A673 (cell line): ENCODE measurements at regions not wholly inside any gene's neighbourhood (a gene's known extent, or its start where the extent isn't known, plus 50 kb on each side); places are given as distances from the start of the nearest gene placed in this dataset.

Experiments used
- BruUV-seq: library from RNA; stranded (reverse); fragments of 400-500 nt; replicated peaks from 2 replicates; lab custom pipeline; 2021; lab: Mats Ljungman, UMichigan
- CTCF ChIA-PET: fragments of 300-600 bp; sonication (Branson Sonifier 250); formaldehyde crosslinking; loops from one replicate; lab custom pipeline; 2022; ENCODE audit warnings: antibody characterized with exemption; lab: Charles Lee
- POLR2A ChIA-PET: fragments of 300-600 bp; sonication (Branson Sonifier 250); formaldehyde crosslinking; loops from one replicate; lab custom pipeline; 2022; ENCODE audit warnings: antibody characterized with exemption; ENCODE audit not compliant: low non-redundant PET; lab: Charles Lee
- DNase-seq: peaks from one replicate; pipeline ENCODE4 v3.0.0-alpha.2; 2015; ENCODE audit warnings: low spot score
- H3K27ac ChIP-seq: fragments of 200-600 bp; sonication (generic); 2 replicates; pipeline ENCODE4 v1.5.1; 2016; ENCODE audit warnings: mixed run types, low read depth, mild to moderate bottlenecking, mixed read lengths, antibody characterized with exemption, low read length; ENCODE audit not compliant: poor library complexity, severe bottlenecking
- H3K27me3 ChIP-seq: fragments of 200-600 bp; sonication (generic); replicated peaks from 2 replicates; pipeline ENCODE4 v1.6.1; 2017; ENCODE audit warnings: mixed run types, low read depth, mild to moderate bottlenecking, mixed read lengths, antibody characterized with exemption, low read length; ENCODE audit not compliant: insufficient read depth, poor library complexity
- H3K36me3 ChIP-seq: fragments of 200-600 bp; sonication (generic); 2 replicates; pipeline ENCODE4 v1.6.1; 2016; ENCODE audit warnings: mixed run types, mild to moderate bottlenecking, mixed read lengths, antibody characterized with exemption, low read length; ENCODE audit not compliant: insufficient read depth, poor library complexity, severe bottlenecking
- H3K4me1 ChIP-seq: fragments of 200-600 bp; sonication (generic); 2 replicates; pipeline ENCODE4 v1.6.1; 2017; ENCODE audit warnings: mixed run types, mild to moderate bottlenecking, mixed read lengths, antibody characterized with exemption, low read length; ENCODE audit not compliant: insufficient read depth, poor library complexity, severe bottlenecking
- H3K4me3 ChIP-seq: fragments of 200-600 bp; sonication (generic); 2 replicates; pipeline ENCODE4 v1.5.1; 2016; ENCODE audit warnings: low read depth, mixed run types, mild to moderate bottlenecking, mixed read lengths, low read length; ENCODE audit not compliant: poor library complexity, severe bottlenecking
- H3K9me3 ChIP-seq: fragments of 200-600 bp; sonication (generic); 2 replicates; pipeline ENCODE4 v1.6.1; 2016; ENCODE audit warnings: mixed run types, low read depth, mild to moderate bottlenecking, mixed read lengths, antibody characterized with exemption, low read length; ENCODE audit not compliant: poor library complexity, severe bottlenecking
- EZH2 ChIP-seq: fragments of 200-600 bp; sonication (generic); IDR thresholded peaks from 2 replicates; pipeline ENCODE4 v1.6.1; 2017; ENCODE audit warnings: borderline replicate concordance, low read depth, mild to moderate bottlenecking, mixed read lengths, antibody characterized with exemption, low read length; ENCODE audit not compliant: poor library complexity, severe bottlenecking
- intact Hi-C: fragments of 100-400 bp; cut with micrococcal nuclease; formaldehyde crosslinking; loops from one replicate; pipeline ENCODE4 v1.10.0; 2022; ENCODE audit not compliant: unreplicated experiment
- TF ChIP-seq, protein P1 (sequence below): fragments of 300-800, 200-600 bp; sonication (generic); conservative IDR thresholded peaks from 2 replicates; pipeline ENCODE4 v1.5.1; 2017; ENCODE audit warnings: low read depth, mild to moderate bottlenecking, antibody characterized with exemption, low read length, moderate library complexity, mixed read lengths

DNA sequence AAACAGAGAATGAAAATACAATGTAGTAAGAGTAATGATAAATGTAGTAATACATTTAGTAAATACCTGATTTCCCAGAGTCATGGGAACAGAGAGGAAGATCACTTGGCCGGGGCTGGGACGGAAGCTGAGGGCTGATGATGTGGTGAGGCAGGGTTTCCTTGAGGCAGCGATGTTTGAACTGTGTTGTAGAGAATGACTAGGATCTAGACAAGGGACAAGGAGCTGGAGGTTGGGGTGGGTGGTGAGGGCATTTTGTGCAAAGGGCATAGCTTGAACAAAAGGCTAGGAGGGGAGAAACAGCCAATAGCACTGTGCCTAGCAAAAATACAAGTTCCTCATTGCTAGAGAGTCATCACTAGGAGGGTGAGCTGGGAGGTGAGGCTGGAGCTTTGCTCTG is 64.3 kb upstream of the RAPGEF2 start:
- H3K4me3 ChIP-seq, result no peak overlapping the region
- ChIA-PET CTCF (no interaction called here), POLR2A (no interaction called here)
- no peaks in the 10 kb centered on the region for H3K9me3 ChIP-seq
- no peaks in the 10 kb centered on the region for H3K27me3 ChIP-seq
- H3K4me1 ChIP-seq, result peaks cover 16% of the 10 kb centered on the region
- no peak for DNase-seq
- no peaks in the 10 kb centered on the region for H3K36me3 ChIP-seq
- intact Hi-C loops, result no loop called here
- no peak for TF ChIP-seq EZH2
- TF ChIP-seq, protein P1, sequence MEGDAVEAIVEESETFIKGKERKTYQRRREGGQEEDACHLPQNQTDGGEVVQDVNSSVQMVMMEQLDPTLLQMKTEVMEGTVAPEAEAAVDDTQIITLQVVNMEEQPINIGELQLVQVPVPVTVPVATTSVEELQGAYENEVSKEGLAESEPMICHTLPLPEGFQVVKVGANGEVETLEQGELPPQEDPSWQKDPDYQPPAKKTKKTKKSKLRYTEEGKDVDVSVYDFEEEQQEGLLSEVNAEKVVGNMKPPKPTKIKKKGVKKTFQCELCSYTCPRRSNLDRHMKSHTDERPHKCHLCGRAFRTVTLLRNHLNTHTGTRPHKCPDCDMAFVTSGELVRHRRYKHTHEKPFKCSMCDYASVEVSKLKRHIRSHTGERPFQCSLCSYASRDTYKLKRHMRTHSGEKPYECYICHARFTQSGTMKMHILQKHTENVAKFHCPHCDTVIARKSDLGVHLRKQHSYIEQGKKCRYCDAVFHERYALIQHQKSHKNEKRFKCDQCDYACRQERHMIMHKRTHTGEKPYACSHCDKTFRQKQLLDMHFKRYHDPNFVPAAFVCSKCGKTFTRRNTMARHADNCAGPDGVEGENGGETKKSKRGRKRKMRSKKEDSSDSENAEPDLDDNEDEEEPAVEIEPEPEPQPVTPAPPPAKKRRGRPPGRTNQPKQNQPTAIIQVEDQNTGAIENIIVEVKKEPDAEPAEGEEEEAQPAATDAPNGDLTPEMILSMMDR, result no peak
- H3K27ac ChIP-seq, result no peak overlapping the region
- no TSS peak for BruUV-seq

DNA sequence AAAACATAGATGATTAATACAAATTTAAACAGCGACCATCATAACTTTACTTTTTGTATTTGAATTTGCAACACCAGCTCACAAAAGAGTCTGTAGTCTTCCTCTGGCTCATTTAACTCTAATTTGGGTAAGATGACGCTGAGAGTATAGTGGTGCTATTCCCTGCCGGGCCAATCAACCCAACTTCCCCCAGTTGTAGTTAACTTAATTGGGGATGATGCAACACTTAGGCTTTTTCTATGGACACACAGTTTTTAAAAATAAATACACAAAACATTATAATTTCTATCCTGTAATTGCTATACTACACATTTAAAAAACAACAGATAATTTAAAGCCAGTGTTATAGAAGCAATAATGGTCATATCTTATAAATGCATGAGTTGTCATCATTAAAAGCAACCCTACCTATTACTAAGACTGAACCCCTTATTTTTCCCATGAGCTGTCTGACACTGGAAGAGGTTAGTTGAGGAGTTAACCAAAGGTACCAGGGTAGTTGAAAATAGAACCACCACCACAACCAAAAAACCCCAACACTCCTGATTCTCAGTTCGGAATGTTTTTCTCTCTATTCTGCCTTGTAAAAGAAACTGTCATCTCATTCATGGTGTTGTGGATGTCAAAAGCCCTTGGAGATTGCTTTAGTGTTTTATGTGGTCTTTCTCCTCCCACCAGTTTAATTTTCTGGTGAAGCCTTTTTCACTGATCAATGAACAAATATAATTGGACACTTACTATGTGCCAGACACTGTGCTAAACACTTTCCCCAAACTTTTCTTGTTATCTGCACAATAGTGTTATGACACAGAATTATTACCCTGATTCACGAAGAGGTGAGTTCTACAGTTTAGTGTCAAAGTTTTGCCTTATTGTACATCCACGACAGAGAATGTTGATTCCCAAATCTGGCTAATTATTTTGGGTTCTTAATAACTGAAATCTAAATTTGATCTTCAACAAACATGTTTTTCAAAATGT is 61.5 kb upstream of the RAPGEF2 start:
- Histone ChIP-seq H3K4me1 (peaks cover 16% of the 10 kb centered on the region), H3K27me3 (no peaks in the 10 kb centered on the region), H3K27ac (no peak overlapping the region), H3K4me3 (no peak overlapping the region), H3K36me3 (no peaks in the 10 kb centered on the region), H3K9me3 (no peaks in the 10 kb centered on the region)
- POLR2A ChIA-PET, result no interaction called here
- no peak for DNase-seq
- TF ChIP-seq EZH2, result no peak
- TF ChIP-seq, protein P1, result no peak
- CTCF ChIA-PET, result no interaction called here
- intact Hi-C loops, result no loop called here
- BruUV-seq, result no TSS peak

DNA sequence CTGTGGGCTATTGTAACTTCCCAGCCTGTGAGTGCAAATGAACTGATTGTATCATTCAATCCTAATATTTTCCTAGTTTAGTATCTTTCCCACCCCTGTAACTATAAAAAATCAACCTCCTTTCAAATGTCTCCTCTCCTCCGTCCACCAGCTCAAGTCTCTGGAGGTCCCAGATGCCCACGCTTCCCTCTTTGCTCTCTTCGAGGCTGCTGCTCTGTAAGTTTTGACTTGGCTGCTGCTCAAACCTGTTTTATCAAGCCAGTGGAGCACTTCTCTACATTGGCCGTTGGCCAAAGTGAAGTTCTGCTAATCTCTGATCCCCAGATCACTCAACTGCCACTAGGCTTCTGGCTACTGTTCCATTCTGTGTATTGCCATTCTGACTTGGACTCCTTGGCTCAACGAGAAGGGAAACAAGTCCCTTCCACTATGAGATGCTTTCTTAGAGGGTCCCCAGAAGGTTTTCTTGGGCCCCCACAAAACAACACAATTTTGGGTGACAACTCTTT is 60.7 kb upstream of the RAPGEF2 start:
- CTCF ChIA-PET, result no interaction called here
- intact Hi-C loops, result no loop called here

More for the DNA sequence above, 60.7 kb upstream of the RAPGEF2 start:
- no peaks in the 10 kb centered on the region for H3K9me3 ChIP-seq
- BruUV-seq, result no TSS peak
- TF ChIP-seq, protein P1, result no peak
- no peak for TF ChIP-seq EZH2
- H3K4me3 ChIP-seq, result no peak overlapping the region
- H3K36me3 ChIP-seq, result no peaks in the 10 kb centered on the region
- DNase-seq, result peak; percentile 76
- H3K27ac ChIP-seq, result no peak overlapping the region
- peaks cover 16% of the 10 kb centered on the region for H3K4me1 ChIP-seq
- H3K27me3 ChIP-seq, result no peaks in the 10 kb centered on the region
- POLR2A ChIA-PET, result no interaction called here
